ENCODE measurements at regions not wholly inside any gene's neighbourhood (a gene's known extent, or its start where the extent isn't known, plus 50 kb on each side); places are given as distances from the start of the nearest gene placed in this dataset.
"Not testable (repeated sequence)": the region's sequence is repeated elsewhere in the genome, so short reads cannot be mapped to it uniquely, and the experiment has no call there.

DNA sequence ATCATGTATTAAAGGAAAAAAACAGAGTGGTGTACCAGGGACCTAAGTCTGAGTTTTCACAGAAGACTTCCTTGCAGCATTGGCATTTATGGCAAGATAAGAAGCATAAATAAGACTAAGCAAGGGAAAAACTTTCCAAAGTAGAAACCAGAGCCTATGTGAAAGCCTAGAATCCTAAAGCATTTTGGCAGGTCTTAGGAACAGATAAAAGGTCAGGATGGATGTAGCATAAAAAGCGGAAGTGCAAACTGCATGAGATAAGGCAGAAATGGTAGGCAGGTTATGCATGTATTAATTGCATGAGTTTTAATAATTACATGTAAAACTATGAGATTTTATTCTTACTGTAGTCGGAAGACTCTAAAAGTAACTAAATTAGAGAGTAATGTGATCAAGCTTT lies 596.5 kb downstream of the SUCLG1 start:
- no peak for FAIRE-seq

DNA sequence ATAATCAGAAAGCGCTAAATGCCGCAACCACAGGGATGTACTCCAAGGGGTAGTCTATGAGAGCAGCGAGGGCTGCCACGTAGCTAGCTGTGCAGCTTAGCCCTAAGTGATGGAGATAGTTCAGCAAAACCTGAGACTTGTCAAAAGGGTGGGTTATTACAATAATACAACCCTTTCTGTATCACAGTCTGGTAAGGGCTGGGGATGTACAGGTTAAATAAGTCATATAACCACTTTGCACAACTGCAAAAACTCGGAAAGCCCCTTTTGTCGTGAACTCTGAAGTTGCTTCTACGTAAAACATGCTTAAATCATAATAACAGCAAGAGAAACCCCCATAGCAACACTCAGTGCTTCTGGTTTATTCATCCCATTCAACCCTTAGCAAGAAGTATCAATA lies 598.8 kb downstream of the SUCLG1 start:
- no peak for FAIRE-seq

DNA sequence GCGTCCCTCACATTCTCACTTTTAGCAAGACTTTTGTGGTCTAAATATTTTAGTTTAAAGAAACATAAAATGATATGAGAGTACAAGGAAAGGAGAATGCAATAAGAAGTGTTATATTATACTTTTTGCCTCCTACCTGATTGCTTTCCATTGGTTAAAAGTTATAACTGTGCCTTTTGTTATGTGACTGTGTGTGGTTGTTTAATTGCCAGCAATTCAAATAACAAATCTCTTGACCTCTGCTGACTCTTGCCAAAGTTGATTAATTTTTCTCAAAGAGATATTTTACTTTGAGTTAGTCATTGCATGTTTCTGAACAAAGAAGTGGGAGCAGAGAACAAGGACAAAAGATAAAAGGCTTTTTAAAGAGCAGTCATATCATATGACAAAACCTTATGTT lies 599.5 kb downstream of the SUCLG1 start:
- FAIRE-seq, result no peak

DNA sequence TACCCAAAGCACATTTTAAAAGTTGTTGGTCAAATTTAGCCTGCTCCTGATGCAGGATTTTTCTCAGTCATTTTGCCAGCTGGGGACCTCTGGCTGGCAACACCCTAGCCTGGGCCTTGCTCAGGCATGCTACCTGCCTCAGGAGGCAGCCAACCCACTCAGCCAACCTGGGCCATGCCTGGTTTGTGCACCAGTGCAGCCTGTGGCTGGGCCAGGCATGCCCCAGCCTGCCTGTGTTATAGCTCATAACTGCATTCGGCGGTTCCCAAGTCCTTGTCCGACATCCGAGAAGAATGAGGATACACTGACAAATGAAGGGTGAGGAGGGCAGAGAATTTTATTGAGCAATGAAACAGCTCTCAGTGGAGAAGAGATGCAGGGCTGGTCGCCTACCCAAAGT lies 608.0 kb downstream of the SUCLG1 start:
- FAIRE-seq, result no peak

DNA sequence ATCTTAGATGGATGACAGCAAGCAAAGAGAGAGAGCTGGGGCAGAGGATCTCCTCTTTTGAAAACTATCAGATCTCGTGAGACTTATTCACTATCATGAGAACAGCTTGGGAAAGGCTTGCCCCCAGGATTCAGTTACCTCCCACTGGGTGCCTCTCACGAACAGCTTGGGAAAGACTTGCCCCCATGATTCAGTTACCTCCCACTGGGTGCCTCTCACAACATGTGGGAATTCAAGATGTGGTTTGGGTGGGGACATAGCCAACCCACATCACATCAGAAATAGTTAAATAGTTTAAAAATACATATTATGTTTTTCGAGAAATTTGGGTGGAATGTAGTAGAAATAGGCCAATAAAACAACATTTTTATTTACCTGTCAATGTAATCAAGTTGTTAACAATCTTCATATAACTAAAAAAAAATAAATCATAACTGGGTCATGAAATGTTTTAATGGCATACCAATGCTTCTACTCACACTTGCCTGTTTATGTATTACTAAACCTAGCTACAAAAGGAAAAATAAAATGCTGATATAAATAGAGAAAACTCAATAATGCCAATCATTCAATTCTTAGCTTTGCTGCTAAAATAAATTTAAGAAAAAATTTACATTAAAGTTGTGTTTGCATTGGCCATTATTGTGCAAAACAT lies 608.9 kb downstream of the SUCLG1 start:
- no peak for FAIRE-seq

DNA sequence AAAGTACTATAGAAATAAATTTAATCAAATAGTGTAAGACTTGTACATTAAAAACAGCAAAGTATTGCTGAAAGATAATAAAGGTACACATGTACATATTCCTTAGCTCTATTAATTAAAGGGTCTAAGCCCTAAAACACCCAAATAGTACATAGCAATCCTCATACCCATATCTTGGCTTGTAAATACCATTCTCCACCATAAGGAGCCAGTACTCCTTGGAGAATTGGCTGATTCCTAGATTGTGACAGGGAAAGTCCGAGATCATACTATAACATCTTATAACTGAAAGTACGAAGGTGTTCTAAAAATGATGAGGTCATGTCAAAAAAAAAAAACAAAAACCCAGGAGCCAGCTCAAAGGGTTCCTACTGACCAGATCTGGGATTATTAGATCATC lies 614.6 kb downstream of the SUCLG1 start:
- no peak for FAIRE-seq

DNA sequence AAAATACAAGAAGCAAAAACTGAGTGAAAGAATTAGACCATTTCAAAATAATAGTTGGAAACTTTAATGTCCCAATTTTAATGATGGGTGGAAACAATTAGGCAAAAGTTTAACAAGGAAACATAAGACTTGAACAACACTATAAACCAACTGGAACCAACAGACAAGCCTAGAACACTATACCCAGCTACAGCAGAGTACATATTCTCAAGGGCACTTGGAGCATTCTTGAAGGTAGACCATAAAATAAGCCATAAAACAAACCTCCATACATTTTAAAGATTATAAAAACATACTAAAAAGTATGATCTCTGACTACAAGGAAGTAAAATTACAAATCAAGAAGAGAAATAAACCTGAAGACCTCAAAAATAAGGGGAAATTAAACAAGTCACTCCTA lies 616.7 kb downstream of the SUCLG1 start:
- peak; percentile 91 for FAIRE-seq

DNA sequence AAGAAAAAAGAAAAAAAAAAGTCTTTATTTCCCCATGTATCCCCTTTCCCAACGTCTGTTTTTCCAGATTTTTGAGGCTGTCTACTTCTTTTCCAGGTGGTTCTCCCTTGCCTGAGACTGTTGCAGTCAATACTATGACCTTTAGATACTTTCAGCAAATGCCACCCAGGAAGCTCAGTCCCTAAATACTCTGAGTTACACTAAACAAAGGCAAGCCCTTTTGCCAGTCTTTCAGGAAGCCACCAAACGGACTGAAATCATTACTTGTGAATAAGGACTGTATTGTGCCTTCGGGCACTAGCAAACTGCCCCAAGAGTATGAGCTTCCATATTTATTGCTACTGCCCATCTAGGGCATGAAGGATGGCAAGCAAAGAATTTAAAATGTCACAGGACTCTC lies 621.3 kb downstream of the SUCLG1 start:
- no peak for FAIRE-seq

DNA sequence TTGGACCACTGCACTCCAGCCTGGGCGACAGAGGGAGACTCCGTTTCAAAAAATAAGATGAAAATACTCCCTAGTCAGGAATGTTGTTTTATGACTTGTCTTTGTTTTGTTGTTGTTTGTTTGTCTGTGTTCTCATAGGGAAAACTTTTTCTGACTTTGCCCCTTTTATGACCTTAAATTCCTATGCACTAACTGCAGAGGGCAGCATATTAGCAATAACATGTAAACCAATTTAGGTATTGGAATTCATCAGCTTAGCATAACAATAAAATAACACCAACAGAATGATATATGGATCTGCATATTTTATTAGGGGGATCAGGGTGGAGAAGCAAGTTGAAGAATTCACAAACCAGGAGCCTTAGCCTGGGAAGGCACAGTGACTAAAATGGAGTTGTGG lies 631.5 kb downstream of the SUCLG1 start:
- FAIRE-seq, result no peak

DNA sequence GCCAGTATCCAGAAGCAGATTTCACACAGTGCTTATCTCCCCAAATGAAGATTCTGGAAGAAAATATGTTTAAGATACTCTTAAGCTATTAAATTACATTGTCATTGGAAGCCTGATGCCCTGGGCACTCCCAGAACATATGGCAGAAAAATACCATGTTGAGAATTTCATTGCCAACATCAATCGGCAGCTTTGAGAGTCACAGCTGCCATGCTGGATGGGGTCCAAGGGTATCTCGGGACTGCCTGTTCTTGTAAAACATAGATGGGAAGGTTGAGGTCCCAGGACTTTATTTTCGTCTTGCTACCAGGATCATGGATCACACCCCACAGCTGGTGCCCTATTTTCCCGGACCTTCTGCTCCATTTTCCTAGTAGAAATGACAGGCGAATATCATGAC lies 632.5 kb downstream of the SUCLG1 start:
- FAIRE-seq, result no peak

DNA sequence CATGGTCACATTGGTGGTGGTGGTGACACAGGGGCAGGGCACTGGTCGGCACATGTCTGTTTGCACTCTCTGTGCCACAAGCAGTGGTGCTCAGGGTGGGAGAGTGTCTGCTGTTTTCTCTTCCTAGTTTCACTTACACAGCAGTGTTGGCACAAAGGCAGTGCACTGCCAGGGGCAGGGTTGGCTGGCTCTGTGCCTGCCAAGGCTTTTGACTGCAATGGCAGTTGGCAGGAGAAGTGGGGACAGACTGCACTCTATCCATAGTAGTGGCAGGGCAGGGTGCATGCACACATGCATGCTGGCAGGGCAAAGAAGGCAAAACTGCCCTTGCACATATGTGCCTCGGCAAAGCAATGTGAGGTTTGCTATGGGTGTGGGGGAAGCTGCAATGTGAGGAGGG lies 635.9 kb downstream of the SUCLG1 start:
- FAIRE-seq, result no peak

DNA sequence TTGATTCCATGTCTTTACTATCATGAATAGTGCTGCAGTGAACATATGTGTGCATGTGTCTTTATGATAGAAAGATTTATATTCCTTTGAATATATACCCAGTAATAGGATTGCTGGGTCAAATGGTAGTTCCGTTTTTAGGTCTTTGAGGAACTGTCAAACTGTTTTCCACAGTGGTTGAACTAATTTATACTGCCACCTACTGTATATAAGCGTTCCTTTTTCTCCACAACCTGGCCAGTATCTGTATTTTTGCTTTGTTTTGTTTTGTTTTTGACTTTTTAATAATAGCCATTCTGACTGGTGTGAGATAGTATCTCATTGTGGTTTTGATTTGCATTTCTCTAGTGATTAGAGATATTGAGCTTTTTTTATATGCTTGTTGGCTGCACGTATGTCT lies 641.6 kb downstream of the SUCLG1 start:
- no peak for FAIRE-seq

DNA sequence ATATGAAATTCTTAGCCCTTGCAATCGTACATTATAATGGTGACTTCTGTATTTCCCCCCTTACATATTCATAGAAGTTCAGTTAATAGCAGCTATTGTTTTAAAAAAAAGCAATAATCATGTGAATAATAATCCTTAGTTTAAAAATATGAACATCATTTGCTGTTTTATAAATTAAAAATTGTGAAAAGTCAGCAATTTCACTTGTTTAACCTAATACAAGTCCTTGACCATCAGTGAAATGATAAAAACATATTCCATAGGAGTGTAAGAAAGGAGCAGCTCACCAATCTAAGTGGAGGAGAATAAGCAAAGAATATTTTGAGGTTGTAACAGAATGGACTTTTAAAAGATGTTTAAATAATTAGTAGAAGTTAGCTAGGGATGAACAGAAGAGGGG lies 650.2 kb downstream of the SUCLG1 start:
- FAIRE-seq, result no peak

DNA sequence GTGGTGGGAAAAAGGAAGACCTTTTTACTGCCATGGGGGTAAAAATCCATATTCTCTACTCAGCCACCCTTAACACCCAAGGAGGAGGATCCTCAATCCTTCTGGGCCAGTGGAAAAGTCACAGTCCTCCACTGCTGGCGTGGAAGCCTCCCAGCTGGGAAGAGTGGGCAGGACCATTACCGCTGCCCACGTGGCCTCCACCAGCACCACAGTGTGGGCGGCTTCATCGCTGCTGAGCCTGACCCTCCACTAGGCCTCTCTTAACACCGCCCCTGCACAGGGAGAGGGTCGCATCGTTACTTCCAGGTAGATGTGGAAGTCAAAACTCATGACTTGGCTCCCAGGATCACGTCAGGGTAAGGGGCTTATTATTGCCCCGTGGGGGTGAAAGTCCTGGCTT lies 656.5 kb downstream of the SUCLG1 start:
- no peak for FAIRE-seq

DNA sequence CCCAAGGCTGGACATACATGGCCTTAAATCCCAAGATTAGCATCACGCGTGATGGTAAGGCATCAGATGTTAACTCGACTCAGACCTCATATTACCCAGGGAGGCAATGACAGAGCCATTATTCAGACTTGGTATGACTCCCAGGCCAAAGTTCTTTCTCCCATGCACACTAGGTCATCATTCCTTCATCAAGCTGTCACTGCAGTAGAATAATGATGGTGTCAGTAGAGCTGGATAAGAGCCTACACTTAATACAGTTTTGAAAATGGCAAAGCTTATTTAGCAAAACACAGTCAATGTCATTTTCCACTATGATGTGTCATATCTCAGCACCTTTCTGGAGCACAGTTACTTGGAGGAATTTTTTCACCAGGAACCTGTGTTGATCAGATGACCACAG lies 663.3 kb downstream of the SUCLG1 start:
- FAIRE-seq, result no peak

DNA sequence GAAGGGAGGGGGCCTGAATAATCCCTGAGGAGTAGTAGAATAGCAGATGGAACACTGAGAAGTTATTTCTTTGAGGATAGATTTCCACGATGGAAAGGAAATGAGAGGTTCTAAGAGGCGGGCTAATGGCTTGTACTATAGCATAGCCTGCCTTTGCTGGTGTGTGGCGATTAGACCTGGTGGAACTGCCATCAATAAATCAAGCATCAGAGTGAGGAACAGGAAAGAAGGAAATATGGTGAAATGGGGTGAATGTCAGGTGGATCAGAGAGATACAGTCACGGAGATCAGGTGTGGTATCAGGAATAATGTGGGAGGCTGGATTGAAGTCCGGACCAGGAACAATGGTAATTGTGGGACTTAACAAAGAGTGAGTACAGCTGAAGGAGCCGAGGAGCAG lies 668.6 kb downstream of the SUCLG1 start:
- not testable (repeated sequence) for FAIRE-seq

DNA sequence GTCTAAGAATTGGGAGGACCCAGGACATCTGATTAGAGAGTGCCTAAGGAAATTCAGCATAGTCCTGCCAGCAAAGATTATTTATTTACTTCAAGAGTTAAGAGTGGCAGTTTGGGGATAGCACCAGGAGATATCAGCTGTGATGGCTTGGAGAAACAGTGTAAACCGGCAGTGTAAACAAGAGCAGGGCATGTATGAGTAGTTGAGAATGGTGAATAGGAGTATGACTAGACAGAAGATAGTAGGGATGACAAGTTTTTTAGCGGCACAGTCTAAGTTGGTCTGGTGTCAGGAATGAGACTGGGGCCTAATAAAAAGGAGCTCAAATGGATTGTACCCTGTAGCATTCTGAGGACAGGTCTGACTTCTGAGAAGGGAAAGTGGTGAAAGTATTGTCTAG lies 669.4 kb downstream of the SUCLG1 start:
- not testable (repeated sequence) for FAIRE-seq

DNA sequence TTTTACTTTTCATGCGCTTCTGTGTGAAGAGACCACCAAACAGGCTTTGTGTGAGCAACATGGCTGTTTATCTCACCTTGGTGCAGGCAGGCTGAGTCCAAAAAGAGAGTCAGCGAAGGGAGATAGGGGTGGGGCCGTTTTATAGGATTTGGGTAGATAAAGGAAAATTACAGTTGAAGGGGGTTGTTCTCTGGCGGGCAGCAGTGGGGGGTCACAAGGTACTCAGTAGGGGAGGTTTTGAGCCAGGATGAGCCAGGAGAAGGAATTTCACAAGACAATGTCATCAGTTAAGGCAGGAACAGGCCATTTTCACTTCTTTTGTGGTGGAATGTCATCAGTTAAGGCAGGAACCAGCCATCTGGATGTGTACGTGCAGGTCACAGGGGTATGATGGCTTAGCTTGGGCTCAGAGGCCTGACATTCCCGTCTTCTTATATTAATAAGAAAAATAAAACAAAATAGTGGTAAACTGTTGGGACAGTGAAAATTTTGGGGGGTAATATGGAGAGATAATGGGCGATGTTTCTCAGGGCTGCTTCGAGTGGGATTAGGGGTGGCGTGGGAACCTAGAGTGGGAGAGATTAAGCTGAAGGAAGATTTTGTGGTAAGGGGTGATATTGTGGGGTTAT lies 670.0 kb downstream of the SUCLG1 start:
- FAIRE-seq, result not testable (repeated sequence)

DNA sequence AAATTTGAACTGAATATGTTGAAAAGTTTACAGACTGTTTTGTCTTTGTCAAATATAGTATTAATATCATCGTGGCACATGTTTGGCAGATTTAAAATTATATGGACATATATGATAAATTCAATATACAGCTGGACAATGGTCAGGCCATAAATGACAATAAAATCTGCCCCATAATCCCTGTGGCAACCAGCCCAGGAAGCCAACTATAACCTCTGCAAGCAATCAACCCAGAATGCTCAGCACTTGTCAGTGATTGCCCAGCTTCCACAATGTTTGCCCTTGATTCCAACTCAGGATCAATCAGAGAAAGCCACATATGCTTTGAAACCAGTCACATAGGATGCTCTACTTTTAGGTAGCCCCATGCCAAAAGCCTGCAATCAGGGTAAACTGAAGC lies 671.9 kb downstream of the SUCLG1 start:
- FAIRE-seq, result no peak

DNA sequence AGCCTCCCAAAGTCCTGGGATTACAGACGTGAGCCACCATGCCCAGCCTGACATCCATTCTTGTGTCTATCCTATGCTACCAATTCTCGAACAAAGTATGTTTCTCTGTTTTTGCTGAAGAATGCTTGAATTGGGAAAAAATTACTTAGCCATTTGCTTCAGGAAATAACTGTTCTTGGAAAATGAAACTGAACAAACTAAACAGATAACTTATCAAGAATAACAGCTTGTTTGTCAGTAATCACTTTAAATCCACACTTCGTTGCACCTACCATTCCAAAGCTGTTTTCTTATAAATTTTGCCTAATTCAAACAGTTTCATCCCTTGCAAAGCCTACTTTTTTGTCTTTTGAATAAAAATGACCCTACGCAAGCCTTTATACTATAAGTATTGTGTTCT lies 672.9 kb downstream of the SUCLG1 start:
- no peak for FAIRE-seq

DNA sequence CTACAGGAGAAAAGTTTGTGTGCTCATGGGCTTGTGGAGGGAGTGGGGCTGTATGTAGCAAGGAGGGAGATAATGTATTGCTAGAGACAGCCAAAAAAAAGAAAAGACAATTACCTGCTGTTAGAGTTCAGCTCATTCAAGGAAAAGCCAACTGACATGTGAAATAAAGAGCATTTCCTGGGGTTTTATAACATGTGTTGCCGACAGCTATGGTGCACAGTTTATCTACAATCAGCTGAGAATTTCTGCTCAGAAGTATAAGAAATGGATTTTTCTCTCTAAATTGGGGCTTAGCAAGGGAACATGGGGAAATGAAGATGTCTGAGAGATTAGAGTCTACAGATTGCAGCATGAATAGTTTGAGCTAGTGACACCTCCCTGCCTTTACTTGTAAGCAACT lies 674.1 kb downstream of the SUCLG1 start:
- no peak for FAIRE-seq

DNA sequence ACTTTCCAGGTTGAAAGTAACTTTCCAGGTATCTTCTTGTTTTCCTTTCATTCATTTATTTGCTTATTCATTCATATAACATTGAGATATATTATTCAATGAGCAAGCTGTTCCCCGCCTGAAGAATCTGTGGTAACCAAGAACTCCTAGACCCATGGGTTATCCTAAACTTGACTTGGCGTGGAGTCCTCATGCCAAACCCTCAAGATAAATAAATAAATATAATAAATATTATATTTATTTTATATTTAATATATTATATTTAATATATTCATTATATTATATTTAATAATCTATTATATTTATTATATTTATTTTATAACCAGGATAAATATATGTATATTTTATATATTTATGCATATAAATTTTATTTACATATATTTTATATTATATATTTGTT lies 674.8 kb downstream of the SUCLG1 start:
- FAIRE-seq, result peak; percentile 98

DNA sequence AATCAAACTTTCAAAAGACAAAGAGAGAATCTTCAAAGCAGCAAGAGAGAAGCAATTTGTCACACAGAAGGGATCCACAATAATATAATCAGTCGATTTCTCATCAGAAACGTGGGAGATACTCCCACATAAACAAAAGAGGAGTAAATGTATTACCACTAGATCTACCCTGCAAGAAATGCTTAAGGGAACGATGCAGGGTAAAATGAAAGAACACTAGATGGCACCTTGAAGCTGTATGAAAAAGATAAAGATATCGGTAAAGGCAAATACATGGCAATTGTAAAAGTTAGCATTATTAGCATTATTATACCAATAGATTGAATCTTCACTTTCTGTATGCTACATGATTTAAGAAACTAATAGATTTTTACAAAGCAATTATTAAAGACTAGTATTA lies 677.0 kb downstream of the SUCLG1 start:
- no peak for FAIRE-seq

DNA sequence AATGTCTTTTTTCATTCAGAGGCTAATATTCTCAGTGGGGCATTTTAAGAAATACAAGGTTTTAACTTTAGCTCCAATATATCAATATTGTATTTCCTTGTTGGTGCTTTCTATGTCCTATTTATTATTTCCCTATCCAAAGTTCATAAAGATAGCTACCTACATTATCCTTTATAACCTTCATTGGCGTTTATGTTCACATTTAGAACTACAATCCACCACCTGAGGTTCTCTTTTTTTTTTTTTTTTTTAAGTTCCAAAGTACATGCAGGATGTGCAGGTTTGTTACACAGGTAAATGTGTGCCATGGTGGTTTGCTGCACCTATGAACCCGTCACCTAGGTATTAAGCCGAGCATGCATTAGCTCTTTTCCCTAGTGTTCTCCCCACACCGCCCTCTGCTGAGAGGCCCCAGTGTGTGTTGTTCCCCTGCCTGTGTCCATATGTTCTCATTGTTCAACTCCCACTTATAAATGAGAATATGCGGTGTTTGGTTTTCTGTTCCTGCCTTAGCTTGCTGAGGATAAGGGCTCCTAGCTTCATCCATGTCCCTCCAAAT lies 694.6 kb downstream of the SUCLG1 start:
- FAIRE-seq, result no peak

DNA sequence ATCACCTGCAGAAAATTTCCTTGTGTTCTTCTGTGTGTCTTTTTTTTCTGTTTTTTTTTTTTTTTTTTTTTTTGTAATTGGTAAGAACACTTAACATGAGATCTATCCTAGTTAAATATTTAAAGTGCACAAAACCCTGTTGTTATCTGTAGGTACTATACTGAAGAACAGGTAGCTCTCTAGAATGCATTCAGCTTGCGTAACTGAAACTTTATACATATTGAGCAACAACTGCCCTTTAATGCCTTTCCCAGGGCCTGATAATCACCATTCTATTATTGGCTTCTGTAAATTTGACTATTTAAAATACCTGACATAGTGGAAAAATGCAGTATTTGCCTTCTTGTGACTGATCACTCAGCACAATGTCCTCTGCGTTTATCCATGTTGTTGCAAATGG lies 701.8 kb downstream of the SUCLG1 start:
- no peak for FAIRE-seq

Measured in colon (tissue), 2 donors.